Adrenal gland (tissue), 5 donors: ENCODE measurements at regions not wholly inside any gene's neighbourhood (a gene's known extent, or its start where the extent isn't known, plus 50 kb on each side); places are given as distances from the start of the nearest gene placed in this dataset.

Source experiments
- POLR2A ChIP-seq, 2 donors: fragments of 450-650 bp; IDR thresholded peaks; one replicate each; pipeline ENCODE4 v1.6.1; 2017; ENCODE audit warnings: antibody characterized with exemption in 2 of 2, mild to moderate bottlenecking in 2 of 2, moderate library complexity in 1 of 2
- TF ChIP-seq, protein P1 (sequence below), 6 experiments: fragments of 450-650 bp in 4 of 6; fragments of 200-600 bp in 2 of 6; sonication (generic) in 1 of 6; IDR thresholded peaks; 1 replicate in 5 of 6; 2 replicates in 1 of 6; pipeline versions ENCODE4 v1.5.1 to v1.8.0; 2016 to 2021; ENCODE audit warnings: antibody characterized with exemption in 6 of 6, mild to moderate bottlenecking in 2 of 6, moderate library complexity in 1 of 6
- donor health status: DM: no; HTN: no; CAD: no.

DNA sequence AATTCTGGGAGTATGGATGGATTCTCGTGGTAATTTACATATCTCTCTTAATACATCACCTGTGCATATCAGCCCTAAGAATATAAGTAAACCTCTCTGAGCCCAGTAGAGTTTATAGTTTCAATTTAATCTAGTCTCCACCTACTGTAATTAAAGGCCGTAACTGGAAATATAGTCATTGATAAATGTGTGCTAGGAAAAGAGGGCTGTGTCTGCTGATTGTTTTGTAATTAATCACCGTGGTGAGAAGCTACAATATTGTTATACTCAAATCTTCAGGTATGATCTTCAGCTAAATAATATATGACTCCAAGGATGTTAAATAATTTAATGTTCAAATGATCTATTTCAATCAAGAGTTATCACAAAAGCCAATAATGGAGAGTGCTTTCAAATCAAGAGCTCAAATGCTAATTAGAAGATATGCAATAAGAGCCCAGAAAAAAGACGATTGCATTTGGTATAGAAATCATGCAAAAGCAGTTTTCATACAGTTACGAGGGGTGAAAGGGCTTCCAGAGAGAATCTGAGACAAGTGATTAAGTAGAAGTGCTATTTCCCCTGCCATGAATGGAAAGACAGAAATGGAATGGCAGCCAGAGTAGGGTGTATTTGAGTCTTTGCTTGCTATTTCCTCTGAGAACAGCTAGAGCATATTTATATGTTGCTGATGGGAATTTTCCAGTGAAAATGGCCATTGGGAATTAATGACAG lies 1134.3 kb downstream of the NCAM2 start:
- TF ChIP-seq, protein P1, sequence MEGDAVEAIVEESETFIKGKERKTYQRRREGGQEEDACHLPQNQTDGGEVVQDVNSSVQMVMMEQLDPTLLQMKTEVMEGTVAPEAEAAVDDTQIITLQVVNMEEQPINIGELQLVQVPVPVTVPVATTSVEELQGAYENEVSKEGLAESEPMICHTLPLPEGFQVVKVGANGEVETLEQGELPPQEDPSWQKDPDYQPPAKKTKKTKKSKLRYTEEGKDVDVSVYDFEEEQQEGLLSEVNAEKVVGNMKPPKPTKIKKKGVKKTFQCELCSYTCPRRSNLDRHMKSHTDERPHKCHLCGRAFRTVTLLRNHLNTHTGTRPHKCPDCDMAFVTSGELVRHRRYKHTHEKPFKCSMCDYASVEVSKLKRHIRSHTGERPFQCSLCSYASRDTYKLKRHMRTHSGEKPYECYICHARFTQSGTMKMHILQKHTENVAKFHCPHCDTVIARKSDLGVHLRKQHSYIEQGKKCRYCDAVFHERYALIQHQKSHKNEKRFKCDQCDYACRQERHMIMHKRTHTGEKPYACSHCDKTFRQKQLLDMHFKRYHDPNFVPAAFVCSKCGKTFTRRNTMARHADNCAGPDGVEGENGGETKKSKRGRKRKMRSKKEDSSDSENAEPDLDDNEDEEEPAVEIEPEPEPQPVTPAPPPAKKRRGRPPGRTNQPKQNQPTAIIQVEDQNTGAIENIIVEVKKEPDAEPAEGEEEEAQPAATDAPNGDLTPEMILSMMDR (IDR thresholded peaks at IDR 0.05) = no peak
- TF ChIP-seq POLR2A (IDR thresholded peaks at IDR 0.05) = no peak
